Tongue (tissue), 1 donor: ENCODE measurements at regions not wholly inside any gene's neighbourhood (a gene's known extent, or its start where the extent isn't known, plus 50 kb on each side); places are given as distances from the start of the nearest gene placed in this dataset.
"Not testable (repeated sequence)": the region's sequence is repeated elsewhere in the genome, so short reads cannot be mapped to it uniquely, and the experiment has no call there.

Source experiments
- DNase-seq: peaks from one replicate; pipeline ENCODE4 v3.0.0-alpha.2; 2015

- not testable (repeated sequence) for DNase-seq
Measured at GRCh38 chr6:43998592-43999243, 128.5 kb downstream of the MRPL14 start.

- not testable (repeated sequence) for DNase-seq
Measured at GRCh38 chr6:43997990-43998585, 129.2 kb downstream of the MRPL14 start.

GRCh38 chr6:43997345-43997677 is 129.9 kb downstream of the MRPL14 start:
- DNase-seq, result no peak

- DNase-seq, result no peak
Measured at GRCh38 chr6:43996618-43997344, 130.5 kb downstream of the MRPL14 start.

- no peak for DNase-seq
Measured at GRCh38 chr6:43995137-43995536, 132.1 kb downstream of the MRPL14 start.

GRCh38 chr6:43993881-43994523 is 133.2 kb downstream of the MRPL14 start:
- peak; percentile 45 for DNase-seq

GRCh38 chr6:43992783-43993644 is 134.2 kb downstream of the MRPL14 start:
- peak; percentile 78 for DNase-seq

- DNase-seq, result peak; percentile 24
Measured at GRCh38 chr6:43992126-43992663, 135.1 kb downstream of the MRPL14 start.

GRCh38 chr6:43990627-43991619 is 136.3 kb downstream of the MRPL14 start:
- DNase-seq, result peak; percentile 82

- DNase-seq, result peak; percentile 76
Measured at GRCh38 chr6:43990275-43990626, 137.0 kb downstream of the MRPL14 start.

GRCh38 chr6:43989581-43990146 is 137.6 kb downstream of the MRPL14 start:
- DNase-seq, result peak; percentile 78

- no peak for DNase-seq
Measured at GRCh38 chr6:43988801-43989200, 138.5 kb downstream of the MRPL14 start.

GRCh38 chr6:43987838-43988439 is 139.3 kb downstream of the MRPL14 start:
- no peak for DNase-seq

- DNase-seq, result no peak
Measured at GRCh38 chr6:43986177-43986825, 141.0 kb downstream of the MRPL14 start.

- DNase-seq, result no peak
Measured at GRCh38 chr6:43985329-43985728, 141.9 kb downstream of the MRPL14 start.

GRCh38 chr6:43984442-43985321 is 142.6 kb downstream of the MRPL14 start:
- peak; percentile 68 for DNase-seq

GRCh38 chr6:43983632-43984031 is 143.6 kb downstream of the MRPL14 start:
- no peak for DNase-seq

- no peak for DNase-seq
Measured at GRCh38 chr6:43983191-43983590, 144.1 kb downstream of the MRPL14 start.
